Central memory CD8-positive, alpha-beta T cell (primary cell): ENCODE measurements at regions not wholly inside any gene's neighbourhood (a gene's known extent, or its start where the extent isn't known, plus 50 kb on each side); places are given as distances from the start of the nearest gene placed in this dataset.

Source experiments
- ATAC-seq: fragments of 150-1000 bp; cut with Tn5 transposase; replicated peaks from 2 replicates; pipeline ENCODE4 v1.10.0; 2022; ENCODE audit warnings: mild to moderate bottlenecking, moderate FRiP score, moderate number of reproducible peaks; ENCODE audit not compliant: poor library complexity, severe bottlenecking; ENCODE audit errors: extremely low read depth
- DNase-seq, 2 donors: peaks; one replicate each; pipeline ENCODE4 v3.0.0; 2021; ENCODE audit warnings: low spot score in 2 of 2
- H3K27ac Mint-ChIP-seq: one replicate; pipeline ENCODE4 v1.8.0; 2022; ENCODE audit warnings: low read depth, mild to moderate bottlenecking, moderate library complexity, mixed read lengths
- H3K27me3 Mint-ChIP-seq: one replicate; pipeline ENCODE4 v1.8.0; 2022; ENCODE audit warnings: mixed read lengths
- H3K36me3 Mint-ChIP-seq: one replicate; pipeline ENCODE4 v1.8.0; 2022; ENCODE audit warnings: mild to moderate bottlenecking, moderate library complexity, mixed read lengths; ENCODE audit not compliant: insufficient read depth
- H3K4me1 Mint-ChIP-seq: one replicate; pipeline ENCODE4 v1.8.0; 2022; ENCODE audit warnings: mixed read lengths
- H3K4me3 Mint-ChIP-seq: one replicate; pipeline ENCODE4 v1.8.0; 2022; ENCODE audit warnings: mild to moderate bottlenecking, moderate library complexity, mixed read lengths
- H3K9me3 Mint-ChIP-seq: one replicate; pipeline ENCODE4 v1.8.0; 2022; ENCODE audit warnings: mixed read lengths

DNA sequence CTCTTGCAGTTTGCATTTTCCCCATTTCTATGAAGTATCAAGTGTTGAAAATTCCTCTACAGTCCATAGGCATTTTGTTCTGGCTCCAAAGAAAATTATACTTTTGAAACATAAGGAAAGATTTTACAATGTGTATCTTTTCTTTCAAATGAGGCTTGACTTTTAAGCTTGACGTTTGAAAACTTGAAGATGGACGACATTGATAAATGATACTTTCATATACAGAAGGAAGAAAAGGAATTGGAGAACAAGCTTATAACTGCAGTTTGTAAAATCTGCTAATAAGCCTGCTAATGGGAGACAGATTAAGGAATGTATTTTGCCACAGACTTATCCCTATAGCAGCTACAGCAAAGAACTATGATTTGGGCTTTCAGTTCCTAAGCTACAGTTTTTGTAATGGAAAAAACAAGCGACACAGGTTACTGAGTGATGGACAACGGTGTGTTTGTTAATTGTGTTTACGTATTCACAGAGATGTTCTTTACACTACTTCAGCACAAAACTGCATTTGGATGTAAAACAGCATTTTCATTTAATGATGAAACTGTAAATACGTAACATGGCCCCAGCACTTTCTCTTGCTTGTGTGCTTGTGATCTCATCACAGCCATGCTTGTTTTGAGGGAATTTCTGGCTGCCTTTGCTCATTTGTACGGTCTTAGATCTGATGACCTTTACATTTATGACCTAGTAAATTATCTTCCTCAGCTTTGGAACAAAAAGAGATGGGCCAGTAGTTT is 83.2 kb upstream of the FAT1 start:
- H3K9me3 Mint-ChIP-seq, result peaks cover 1% of the 10 kb centered on the region
- no peak for DNase-seq

DNA sequence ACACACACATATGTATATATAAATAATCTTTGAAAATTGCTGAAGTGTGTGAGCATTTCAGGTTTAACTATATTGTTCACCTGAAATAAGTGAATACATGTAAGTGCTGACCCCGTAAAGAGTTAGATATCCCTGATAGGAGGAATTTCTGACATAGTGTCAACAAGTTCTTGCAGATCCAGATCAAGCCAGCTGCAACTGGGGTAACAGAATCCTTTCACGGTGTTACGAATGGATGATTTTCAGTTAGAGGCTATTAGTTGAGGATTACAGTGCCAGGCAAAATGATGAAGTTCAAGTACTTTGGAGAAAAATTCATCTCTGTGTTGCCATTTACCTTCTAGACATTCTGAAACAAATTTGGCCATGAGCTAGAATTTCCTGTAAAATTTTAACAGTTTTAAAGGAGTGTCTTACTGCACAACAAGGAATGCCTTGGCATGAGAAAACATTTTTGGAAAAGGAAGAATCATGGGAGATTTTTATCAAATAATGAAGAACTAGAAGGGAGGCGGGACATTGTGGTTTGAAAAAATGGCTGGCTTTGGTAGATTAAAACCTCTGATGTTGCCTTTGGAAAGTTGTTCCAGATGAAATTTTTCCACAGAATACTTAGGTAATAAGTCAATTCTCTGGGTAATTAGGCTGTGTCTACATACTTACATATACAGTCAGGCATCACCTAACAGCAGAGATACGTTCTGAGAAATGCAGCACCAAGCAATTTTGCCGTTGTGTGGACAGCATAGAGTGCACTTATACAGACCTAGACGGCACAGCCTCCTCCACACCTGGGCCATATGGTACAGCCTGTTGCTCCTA is 84.4 kb upstream of the FAT1 start:
- H3K27ac Mint-ChIP-seq, result no peak overlapping the region
- H3K4me1 Mint-ChIP-seq, result no peaks in the 10 kb centered on the region
- H3K27me3 Mint-ChIP-seq, result no peaks in the 10 kb centered on the region
- no peaks in the 10 kb centered on the region for H3K36me3 Mint-ChIP-seq
- H3K4me3 Mint-ChIP-seq, result no peak overlapping the region
- peaks cover 6% of the 10 kb centered on the region for H3K9me3 Mint-ChIP-seq
- DNase-seq (no peak), ATAC-seq (no peak)

More for the DNA sequence above, 83.2 kb upstream of the FAT1 start:
- H3K36me3 Mint-ChIP-seq, result no peaks in the 10 kb centered on the region
- no peaks in the 10 kb centered on the region for H3K4me1 Mint-ChIP-seq
- H3K27ac Mint-ChIP-seq, result no peak overlapping the region
- no peak for ATAC-seq
- H3K27me3 Mint-ChIP-seq, result no peaks in the 10 kb centered on the region
- no peak overlapping the region for H3K4me3 Mint-ChIP-seq

DNA sequence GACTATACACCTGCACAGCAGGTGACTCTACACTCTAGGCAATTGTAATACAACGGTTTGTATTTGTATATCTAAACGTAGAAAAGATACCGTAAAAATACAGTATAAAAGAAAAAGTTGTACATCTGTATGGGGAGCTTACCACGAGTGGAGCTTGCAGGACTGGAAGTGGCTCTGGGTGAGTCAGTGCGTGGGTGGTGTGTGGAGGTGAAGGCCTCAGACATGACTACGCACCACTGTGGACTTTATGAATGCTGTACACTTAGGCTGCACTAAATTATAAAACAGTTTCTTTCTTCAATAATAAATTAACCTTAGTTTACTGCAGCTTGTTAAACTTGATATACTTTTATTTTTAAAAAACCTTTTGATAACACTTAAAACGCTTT is 85.0 kb upstream of the FAT1 start:
- DNase-seq, result no peak
- H3K27me3 Mint-ChIP-seq, result no peaks in the 10 kb centered on the region
- H3K9me3 Mint-ChIP-seq, result peaks cover 6% of the 10 kb centered on the region
- no peak overlapping the region for H3K4me3 Mint-ChIP-seq
- H3K4me1 Mint-ChIP-seq, result no peaks in the 10 kb centered on the region
- no peaks in the 10 kb centered on the region for H3K36me3 Mint-ChIP-seq
- ATAC-seq, result no peak
- no peak overlapping the region for H3K27ac Mint-ChIP-seq

DNA sequence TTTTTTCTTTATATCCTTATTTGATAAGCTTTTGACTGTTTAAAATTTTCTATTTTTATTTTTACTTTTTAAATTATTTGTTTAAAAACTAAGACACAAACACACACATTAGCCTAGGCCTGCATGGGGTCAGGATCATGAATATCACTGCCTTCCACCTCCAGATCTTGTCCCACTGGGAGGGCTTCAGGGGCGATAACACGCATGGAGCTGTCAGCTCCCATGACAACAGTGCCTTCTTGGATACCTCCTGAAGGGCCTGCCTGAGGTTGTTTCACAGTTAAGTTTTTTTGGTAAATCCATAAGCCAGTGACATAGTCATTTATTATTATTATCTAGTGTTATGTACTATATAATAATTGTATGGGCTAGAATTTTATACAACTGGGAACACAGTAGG is 85.4 kb upstream of the FAT1 start:
- Mint-ChIP-seq H3K27ac (no peak overlapping the region), H3K4me3 (no peak overlapping the region), H3K36me3 (no peaks in the 10 kb centered on the region), H3K27me3 (no peaks in the 10 kb centered on the region), H3K9me3 (peaks cover 6% of the 10 kb centered on the region), H3K4me1 (no peaks in the 10 kb centered on the region)
- ATAC-seq (no peak), DNase-seq (no peak)

DNA sequence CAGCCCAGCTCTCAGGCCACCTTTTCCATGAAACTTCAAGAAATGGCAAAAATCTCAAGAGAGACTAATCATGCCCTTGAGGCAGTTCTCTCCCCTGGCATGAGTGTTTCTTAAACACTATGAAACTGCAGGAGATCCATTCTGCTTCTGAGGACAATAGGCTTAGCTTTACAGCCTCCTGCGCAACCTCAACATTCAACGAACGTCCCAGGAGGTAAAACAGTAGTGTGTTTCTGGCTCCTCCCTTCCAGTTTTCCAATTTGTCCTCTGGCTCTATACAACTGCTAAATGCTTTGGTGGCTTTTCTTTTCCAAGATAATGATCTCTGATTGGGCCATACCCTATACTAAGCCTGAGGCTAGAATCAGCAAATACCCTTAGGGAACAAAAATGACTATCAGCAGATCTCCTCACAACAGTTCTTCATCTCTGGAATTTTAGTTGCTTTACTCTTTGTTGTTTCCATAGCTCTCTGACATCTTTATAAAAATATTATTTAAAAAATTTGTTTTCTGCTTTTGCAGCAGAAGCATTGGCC is 87.0 kb upstream of the FAT1 start:
- Mint-ChIP-seq H3K27me3 (no peaks in the 10 kb centered on the region), H3K36me3 (no peaks in the 10 kb centered on the region), H3K4me3 (no peak overlapping the region), H3K27ac (no peak overlapping the region), H3K4me1 (no peaks in the 10 kb centered on the region), H3K9me3 (peaks cover 6% of the 10 kb centered on the region)
- DNase-seq (no peak), ATAC-seq (no peak)

DNA sequence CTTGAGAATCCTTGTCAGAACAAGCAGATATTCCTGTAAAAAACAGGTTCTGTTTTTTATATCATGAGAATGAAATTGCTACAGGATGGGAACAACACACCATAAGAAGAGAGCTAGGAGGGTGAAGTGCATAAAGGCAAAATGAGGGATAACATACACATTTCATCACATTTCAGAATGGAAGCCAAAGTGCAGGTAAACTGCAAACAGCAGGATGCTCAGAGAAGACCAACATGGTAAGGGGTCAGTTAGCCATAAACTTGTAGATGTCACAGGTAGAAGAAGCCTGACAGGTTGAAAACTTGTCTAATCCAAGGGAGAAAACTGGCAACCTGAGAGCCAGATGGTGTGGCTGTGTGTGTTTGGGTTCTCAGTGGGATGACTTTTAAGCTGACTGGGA is 88.9 kb upstream of the FAT1 start:
- no peaks in the 10 kb centered on the region for H3K27me3 Mint-ChIP-seq
- ATAC-seq (no peak), DNase-seq (no peak)
- H3K4me3 Mint-ChIP-seq, result no peak overlapping the region
- H3K4me1 Mint-ChIP-seq, result no peaks in the 10 kb centered on the region
- peaks cover 6% of the 10 kb centered on the region for H3K9me3 Mint-ChIP-seq
- H3K27ac Mint-ChIP-seq, result no peak overlapping the region
- H3K36me3 Mint-ChIP-seq, result no peaks in the 10 kb centered on the region

DNA sequence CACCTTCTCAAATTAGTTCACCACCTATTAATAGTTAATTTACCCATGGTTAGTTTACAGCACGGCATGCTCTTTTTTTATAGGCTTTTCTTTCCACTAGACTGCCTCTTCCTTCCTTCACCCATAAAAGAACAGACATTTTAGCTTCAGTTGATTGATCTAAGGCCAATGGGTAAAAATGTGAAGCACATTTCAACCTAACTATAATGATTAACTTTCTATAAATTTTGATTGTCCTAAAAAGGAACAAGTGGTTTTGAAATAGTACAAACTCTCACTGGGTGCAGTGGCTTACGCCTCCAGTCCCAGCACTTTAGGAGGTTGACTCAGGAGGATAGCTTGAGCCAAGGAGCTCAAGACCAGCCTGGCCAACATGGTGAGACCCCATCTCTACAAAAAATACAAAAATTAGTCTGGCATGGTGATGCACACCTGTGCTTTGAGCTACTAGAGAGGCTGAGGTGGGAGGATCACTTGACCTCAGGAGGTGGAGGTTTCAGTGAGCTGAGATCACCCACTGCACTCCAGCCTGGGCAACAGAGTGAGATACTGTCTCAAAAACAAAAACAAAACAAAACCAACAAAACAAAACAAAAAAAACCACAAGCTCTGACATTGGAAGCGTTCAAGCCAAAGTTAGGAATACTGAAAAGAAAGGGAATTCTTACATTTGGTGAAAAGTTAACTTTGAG is 89.9 kb upstream of the FAT1 start:
- H3K27me3 Mint-ChIP-seq, result no peaks in the 10 kb centered on the region
- ATAC-seq, result no peak
- H3K4me3 Mint-ChIP-seq, result no peak overlapping the region
- no peaks in the 10 kb centered on the region for H3K36me3 Mint-ChIP-seq
- peaks cover 6% of the 10 kb centered on the region for H3K9me3 Mint-ChIP-seq
- H3K27ac Mint-ChIP-seq, result no peak overlapping the region
- H3K4me1 Mint-ChIP-seq, result no peaks in the 10 kb centered on the region
- no peak for DNase-seq

DNA sequence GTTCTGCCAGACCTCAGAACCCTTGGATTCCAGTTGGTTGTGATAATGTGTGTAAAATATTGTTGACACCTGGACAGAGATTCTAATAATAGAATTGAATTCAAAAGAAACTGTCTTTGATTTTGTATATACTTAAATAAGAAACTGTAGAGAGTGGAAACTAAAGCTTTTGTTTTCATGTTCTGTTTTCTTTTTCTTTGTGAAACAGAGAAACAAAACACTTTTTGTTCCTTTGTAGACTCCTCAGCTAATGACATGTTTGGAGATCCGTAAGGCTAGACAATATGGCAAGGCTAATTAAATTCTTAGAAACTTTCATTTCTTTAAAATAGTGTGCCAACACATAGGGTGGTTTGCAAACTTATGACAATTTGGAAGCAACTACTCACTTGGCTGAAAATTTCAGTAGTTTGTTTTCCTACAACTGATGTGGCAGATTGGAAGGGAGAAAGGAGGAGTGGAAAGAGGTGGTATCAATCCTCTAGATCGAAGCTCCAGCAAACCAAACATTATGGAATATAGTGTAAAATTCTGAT is 90.9 kb upstream of the FAT1 start:
- Mint-ChIP-seq H3K36me3 (no peaks in the 10 kb centered on the region), H3K27ac (no peak overlapping the region), H3K27me3 (no peaks in the 10 kb centered on the region), H3K9me3 (peaks cover 6% of the 10 kb centered on the region), H3K4me3 (no peak overlapping the region), H3K4me1 (no peaks in the 10 kb centered on the region)
- no peak for ATAC-seq
- no peak for DNase-seq

DNA sequence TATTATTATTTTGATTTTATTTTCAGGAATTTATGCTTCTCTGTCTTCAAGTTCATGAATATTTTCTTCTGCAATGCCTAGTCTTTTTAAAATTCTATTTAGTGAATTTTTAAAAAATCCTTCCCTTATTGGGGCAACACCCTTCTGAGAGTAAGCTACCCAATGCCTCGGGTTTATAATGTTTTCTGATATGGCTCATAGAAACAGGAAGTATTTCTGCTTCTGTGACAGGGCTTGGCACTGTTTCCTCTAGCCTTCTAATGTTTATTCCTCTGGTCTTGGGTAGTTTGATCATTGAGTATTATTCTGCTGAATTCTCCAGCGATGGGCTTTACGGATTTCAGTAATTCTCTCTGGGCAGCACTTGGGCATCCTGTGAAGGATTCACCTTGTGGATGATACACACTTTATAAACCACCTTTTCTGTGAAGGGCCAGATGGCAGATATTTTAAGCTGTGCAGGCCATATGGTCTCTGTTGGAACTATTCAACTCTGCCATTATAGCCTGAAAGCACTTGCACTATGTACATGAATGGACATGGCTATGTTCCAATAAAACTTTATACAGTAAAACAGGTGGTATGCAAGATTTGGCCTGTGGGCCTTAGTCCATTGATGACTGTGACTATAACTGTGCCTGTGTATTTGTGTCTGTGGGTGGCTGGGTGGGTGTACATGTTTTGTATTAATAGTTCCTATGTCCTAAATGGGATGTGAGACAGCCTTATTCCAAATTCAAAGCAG is 95.9 kb upstream of the FAT1 start:
- DNase-seq, result no peak
- no peak for ATAC-seq

DNA sequence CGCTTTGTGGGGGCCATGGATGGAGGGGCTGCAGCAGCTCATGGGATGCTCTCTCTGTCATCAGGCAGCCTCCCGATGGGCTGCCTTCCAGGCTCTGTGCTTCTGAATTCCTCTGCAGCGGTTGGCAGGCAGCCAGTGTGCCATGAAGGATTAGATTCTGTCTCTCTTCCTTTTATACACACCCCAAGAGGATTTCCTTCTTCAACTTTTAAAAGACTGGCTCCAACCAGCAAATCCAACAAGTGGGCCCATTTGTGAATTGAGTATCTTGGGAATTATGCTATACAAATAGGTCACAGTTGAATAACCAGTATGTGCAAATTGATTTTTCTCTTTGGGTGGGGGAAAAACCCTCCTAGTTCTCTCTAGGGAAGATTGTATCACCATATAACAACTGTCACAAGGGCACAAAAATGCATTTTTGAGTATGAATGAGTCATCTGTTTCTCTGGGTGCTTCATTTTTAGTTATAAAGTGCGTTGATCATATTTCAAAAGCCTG is 96.8 kb upstream of the FAT1 start:
- no peak for ATAC-seq
- Mint-ChIP-seq H3K4me1 (no peaks in the 10 kb centered on the region), H3K27me3 (no peaks in the 10 kb centered on the region), H3K9me3 (no peaks in the 10 kb centered on the region), H3K36me3 (peaks cover 1% of the 10 kb centered on the region), H3K27ac (no peak overlapping the region), H3K4me3 (no peak overlapping the region)
- DNase-seq, result no peak

More for the DNA sequence above, 95.9 kb upstream of the FAT1 start:
- Mint-ChIP-seq H3K9me3 (no peaks in the 10 kb centered on the region), H3K36me3 (peaks cover 1% of the 10 kb centered on the region), H3K27ac (no peak overlapping the region), H3K4me3 (no peak overlapping the region), H3K27me3 (no peaks in the 10 kb centered on the region), H3K4me1 (no peaks in the 10 kb centered on the region)

DNA sequence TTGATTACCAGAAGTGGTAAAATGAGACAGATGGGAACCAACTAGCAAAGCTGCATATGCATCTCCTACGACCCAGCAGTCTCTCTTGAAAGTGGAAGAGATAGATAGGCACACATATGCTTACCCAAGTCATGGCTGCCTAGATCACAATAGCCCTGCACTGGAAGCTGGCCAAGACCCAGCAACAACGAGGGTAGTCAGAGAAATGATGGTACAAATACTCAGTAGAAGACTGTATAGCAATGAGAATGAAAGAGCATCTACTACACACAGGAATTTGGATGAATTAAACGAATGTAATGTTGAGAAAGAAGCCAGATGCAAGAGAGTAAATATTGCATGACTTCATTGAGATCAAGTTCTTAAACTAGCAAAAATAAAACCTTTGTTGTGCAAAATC is 100.3 kb upstream of the FAT1 start:
- H3K27me3 Mint-ChIP-seq, result no peaks in the 10 kb centered on the region
- H3K27ac Mint-ChIP-seq, result no peak overlapping the region
- peaks cover 5% of the 10 kb centered on the region for H3K9me3 Mint-ChIP-seq
- DNase-seq (no peak), ATAC-seq (no peak)
- no peak overlapping the region for H3K4me3 Mint-ChIP-seq
- peaks cover 1% of the 10 kb centered on the region for H3K36me3 Mint-ChIP-seq
- H3K4me1 Mint-ChIP-seq, result no peaks in the 10 kb centered on the region

DNA sequence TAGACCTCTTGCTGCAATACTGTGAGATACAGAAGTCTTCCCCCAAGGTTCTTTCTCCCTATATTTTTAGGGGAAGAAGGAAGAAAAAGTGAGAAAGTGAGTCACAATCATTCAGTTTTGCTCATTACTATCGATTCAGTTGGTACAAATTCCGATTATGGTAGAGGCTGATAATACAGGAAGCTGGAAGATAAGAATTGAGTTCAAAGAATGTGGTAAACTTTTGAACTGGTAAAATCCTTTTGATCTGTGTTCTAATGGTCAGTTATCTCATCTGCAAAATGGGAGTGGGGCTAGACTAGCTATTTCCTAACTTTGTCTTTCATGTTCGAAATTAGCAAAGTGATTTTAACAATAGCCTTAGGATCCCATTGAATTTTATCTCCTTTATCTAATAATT is 101.4 kb upstream of the FAT1 start:
- no peaks in the 10 kb centered on the region for H3K4me1 Mint-ChIP-seq
- H3K27ac Mint-ChIP-seq, result no peak overlapping the region
- DNase-seq (no peak), ATAC-seq (no peak)
- H3K27me3 Mint-ChIP-seq, result no peaks in the 10 kb centered on the region
- H3K9me3 Mint-ChIP-seq, result peaks cover 8% of the 10 kb centered on the region
- H3K4me3 Mint-ChIP-seq, result no peak overlapping the region
- no peaks in the 10 kb centered on the region for H3K36me3 Mint-ChIP-seq
